GM21576 (cell line): ENCODE measurements at regions not wholly inside any gene's neighbourhood (a gene's known extent, or its start where the extent isn't known, plus 50 kb on each side); places are given as distances from the start of the nearest gene placed in this dataset.

ENCODE experiments used
- ATAC-seq: cut with Tn5 transposase; IDR thresholded peaks from one replicate; pipeline ENCODE4 v1.9.1; 2021; ENCODE audit warnings: mild to moderate bottlenecking, moderate library complexity; ENCODE audit not compliant: unreplicated experiment

DNA sequence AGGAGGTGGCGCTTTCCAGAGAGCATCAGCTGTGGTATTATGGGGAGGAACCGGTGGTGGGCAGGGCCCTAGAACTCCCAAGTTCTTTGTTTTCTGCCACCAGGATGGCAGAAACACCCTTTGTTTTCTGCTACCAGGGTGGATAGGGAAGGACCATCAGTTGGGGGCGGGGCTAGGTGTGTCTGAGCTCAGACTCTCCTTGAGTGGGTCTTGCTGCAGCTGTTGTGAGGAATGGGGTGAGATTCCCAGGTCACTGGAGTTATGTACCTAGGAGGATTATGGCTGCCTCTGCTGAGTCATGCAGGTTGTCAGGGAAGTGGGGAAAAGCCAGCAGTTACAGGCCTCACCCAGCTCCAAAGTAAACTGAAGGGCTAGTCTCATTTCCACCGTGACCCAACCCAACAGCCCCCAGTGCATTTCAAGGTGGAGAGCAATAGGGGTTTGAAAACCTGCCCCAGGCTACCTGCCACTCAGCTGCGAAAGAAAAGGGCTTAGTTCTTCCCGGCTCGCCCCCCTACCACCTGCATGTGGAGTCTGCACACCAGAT, 167.8 kb upstream of the FAM241A start:
- no peak for ATAC-seq

DNA sequence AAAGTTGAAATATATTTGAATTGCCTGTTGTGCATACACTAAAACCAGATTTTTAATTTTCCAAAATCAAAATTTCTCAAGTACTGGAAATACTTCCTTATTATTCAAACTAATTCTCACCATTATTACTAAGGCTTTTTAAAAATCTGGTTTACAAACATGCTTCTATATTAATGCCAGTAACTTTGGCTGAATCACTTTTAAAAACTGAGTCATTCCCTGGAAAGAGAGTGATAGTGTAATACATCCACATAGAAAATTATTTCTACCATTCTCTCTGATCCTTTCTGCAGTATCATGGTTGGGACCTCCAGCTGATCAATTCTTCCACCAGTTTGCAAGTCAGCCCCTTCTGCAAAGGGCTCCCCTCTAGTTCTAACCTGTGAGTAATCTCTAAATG, 165.3 kb upstream of the FAM241A start:
- no peak for ATAC-seq

DNA sequence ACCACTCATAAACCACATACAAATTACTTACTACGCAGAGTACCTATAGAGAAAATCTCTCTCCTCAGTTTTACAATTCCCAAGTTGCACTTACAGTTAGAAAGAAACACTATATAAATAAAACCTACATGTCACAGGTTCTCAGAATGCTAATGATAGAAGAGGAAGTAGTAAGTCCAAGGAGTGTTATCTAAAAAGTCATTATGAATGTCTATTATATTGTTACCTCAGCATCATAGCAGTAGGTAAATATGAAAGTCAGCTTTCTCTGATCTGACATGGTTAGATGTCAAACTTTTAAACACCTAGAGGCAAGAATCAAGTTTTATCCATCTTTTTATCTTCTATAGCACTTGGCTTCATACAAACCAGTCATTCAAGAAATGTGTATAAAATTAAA, 163.2 kb upstream of the FAM241A start:
- no peak for ATAC-seq

DNA sequence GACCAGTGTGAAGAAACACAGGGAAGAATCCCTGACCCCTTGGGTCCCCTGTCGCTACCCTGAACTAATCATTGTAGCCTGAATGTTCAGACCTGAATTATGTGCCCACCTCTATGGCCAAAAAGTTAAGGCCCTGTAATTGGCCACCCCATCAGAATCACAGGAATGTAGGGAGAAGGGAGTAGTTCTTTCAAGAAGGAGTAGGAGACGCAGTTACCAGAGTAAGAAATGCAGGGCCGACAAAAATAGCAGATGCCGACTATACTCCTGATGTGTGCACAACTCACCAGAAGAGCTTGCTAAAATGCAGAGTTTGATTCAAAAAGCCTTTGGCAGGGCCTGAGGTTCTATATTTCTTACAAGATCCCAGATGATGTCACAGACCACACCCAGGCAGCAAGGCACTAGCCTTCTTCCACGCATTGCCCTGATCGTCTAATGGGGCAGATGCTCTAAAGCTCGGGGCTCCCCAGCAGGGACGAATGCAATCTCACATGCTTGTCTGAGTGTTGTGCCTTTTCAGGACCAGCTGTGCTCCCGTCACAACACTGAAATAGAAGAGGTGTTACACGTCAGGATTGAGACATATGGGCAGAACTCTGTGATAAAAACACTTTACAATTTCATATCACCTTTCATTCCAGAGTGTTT, 161.0 kb upstream of the FAM241A start:
- no peak for ATAC-seq

DNA sequence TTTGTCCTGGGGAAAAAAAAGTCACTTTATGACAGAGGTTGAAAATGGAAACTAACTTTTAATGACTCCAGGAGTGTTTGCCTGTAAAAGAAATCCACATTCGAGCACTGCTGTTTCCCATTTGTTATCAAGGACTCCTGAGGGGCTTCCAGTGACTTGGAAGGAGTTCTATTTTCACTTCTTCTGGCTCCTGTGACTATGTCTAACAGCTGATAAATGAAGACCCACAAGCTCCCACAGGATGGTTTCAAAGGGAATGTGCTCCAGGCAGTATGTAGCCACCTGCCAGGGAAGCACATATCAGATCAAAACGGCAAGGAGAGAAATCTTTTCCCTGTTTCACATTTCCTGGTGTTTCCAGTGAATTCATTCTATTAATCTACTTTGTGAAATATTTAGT, 159.8 kb upstream of the FAM241A start:
- no peak for ATAC-seq

DNA sequence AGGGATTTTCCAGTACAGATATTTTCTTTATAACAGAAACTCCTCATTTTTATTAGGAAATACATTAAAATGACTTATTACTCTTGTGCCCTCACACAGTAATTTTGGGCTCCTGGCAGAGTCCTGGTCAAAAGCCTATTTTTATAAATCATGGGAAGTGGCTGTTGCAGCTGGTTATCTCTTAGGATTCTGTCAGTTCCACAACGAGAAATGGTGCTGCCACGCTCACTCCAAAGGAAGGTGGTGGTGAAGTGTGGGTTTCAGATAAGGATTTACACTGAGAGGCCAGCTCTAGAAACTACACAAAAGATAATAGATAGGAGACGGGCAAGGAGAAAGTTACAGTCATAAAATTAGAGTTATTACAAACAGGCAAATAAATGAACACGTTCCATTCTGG, 159.2 kb upstream of the FAM241A start:
- no peak for ATAC-seq

DNA sequence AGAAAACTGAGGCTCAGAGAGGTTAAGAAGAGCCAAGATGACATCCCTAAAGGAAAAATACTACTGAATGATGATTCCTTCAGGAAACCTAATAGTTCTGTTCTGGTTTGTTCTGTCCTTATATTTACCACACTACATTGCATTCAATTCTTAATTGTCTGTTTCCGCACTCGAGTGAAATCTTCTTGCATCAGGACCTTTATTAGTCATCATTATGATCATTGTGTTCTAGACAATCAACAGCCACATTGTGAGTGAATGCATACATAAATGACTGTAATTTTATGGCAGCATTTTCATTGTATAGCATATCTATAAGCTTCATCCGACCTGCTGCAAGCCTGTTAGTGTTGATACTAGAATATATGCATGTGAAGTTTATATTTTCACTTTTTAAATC, 156.7 kb upstream of the FAM241A start:
- no peak for ATAC-seq

DNA sequence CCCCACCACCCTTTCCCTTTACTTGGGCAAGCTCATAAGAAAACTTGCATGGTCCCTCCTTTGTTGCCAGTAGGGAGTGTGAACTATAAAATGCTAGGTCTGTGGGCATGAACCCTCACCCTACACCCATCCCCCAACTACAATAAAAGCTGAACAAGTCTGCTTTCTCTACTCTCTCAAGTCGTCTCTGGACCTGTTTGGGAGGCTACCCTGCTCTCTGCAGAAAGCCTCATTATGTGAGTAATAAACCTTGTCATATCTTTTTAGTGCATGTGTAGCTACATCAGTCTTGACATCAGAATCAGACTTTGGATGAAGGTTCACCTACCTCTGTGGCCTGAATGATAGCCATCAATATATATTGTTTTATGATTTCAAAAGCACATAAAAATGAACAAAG, 155.4 kb upstream of the FAM241A start:
- no peak for ATAC-seq

DNA sequence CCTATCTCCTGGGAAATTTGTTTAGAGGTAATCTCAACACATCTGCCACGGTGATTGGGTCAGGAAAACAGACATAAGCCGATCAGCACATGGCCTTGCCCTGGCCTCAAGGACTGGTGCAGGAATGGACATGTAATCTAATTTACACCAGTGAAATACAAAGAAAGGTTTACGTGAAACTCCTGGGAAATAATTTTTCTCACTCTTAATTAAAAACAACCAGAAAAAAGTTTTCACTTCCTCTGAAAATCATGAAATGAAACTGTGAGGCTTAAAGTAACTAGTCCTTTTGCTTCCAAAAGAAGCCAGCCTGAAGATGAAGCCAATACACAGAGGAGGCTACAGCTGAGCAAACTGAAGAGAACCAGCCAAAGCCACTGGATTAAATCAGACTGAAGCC, 154.1 kb upstream of the FAM241A start:
- peak; percentile 97 for ATAC-seq

DNA sequence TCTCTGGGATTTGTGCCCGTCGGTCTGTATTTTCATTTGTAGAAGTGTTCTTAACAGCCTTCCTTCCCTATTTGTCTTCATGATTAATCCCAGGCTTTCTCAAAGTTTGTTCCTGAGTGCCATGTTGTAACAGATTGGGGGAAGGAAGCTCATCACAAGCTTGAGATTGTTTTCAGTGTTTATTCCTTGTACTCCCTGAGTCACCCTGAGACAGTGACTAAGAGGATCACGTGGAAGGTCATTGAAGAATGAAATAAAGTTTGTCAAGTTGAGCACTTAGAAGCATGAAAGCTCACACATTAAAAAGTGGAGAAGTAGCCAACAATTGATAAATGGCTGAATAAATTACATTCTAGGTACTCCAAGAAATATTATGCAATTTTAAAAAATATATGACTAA, 153.5 kb upstream of the FAM241A start:
- no peak for ATAC-seq

DNA sequence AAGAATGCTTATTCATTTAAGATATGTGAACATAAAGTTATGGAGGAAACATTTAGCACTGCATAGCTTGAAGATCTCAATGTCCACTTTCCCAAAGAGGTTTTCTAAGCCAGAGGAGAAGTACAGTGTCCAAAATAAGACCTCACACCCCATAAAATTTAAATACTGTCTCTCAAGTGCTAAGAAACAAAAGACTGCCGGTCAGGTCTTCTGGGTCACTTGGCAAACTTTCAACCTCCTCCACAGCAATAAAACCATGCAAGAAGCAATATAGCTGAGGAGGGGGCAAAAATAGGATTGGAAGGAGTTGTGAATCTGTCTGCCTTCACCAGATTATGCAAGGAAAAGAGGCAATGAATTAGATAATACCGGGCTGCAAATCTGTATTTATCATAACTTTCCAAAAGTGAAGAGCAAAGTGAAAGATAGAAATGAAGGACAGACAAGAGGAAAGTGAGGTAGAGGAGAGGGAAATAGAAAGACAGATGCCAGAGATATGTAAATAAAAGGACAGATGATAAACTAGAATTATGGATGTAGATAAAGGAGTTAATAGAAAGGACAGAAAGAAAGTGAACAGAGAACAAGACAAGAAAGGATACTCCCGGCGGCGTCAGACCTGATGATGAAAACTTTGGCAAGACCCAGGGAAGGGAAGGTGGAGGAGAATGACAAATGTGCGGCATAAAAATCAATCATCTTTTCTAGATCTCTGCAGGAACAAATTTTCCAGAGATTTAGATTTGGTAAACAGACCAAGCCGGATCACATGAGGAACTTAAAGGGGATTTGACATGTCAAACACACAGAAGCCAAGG, 152.7 kb upstream of the FAM241A start:
- ATAC-seq: no peak

DNA sequence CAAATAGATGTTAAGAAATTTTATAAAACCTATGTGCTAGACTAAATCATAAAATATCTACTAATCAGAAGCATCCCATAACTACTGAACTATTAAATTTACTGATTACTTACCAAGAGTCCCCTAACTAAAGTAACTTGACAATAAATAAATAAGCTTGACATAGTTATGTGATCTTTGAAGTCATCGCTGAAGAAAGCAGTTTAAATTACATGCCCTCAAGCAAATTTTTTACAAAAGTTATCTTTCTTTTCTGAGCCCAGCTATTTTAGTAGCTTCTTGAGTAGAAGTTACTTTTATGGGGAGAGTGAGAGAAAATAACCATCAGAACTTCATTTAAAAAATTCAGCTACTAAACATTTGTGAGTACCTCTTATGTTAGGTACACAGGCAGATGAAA, 150.9 kb upstream of the FAM241A start:
- no peak for ATAC-seq

DNA sequence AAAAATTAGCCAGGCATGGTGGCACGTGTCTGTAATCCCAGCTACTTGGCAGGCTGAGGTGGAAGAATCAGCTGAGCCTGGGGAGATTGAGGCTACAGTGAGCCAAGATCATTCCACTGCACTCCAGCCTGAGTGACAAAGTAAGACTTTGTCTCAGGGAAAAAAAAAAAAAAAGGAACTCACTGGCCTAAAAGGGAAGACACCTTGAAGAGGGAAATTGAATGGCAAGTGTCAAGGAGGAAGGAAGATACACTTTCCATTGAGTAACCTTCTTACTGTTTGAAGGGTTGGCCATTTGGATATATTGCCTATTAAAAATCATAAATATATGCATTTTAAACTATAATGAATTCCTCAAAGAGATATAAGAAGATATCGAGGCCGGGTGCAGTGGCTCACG, 147.5 kb upstream of the FAM241A start:
- no peak for ATAC-seq

DNA sequence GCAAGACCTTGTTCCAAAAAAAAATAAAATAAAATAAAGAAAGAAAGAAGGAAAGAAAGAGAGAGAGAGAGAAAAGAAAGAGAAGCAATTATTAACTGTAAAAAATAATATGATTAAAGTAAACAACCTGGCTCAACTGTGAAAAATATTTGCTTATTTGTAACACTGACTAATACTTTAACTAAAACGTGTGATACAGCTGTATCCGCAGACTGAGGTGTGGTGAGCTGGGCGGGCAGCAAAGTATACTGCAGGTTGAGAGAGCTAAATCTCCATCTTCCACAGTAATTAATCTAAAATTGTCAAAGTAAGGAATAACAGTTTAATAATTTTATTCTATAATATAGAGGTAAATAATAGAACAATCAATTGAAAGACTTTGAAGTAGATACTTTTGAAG, 145.5 kb upstream of the FAM241A start:
- ATAC-seq: no peak

DNA sequence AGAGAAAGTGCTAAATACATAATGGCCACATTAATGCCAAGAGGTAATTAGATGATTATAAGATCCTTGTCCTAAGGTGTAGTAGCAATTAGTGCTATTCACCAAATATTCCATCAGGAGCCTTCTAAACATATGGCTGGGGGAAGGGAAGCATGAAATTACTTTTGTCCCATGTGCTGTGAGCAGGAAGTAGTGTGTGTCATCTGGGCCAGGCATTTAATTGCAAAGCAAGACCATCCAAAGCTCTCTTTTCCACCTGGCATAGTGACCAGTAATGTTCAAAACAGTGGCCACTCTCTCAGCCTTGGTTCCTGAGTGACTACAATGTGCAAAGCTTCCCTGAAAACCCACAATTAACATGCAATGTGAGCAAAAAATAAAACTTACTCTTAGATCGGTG, 144.2 kb upstream of the FAM241A start:
- ATAC-seq: no peak

DNA sequence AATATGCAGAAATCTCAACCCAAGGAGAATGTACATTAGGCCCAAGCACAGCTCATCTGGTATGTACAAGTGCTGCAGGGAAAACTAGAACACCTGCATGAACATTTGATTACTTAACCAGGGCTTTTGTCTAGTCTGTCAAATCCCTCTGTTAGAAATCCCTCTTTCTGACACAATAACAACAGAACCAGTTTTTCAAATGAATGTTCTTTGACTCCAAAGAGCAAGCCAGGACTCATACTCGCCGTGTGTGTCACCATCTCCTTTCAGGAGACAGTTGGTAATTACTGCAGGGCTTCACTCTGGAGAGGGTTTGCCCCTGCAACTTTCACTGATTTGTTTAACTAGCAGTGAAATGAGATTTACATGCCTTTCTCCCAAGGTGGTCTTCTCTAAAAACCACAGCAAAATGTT, 143.0 kb upstream of the FAM241A start:
- ATAC-seq: no peak

DNA sequence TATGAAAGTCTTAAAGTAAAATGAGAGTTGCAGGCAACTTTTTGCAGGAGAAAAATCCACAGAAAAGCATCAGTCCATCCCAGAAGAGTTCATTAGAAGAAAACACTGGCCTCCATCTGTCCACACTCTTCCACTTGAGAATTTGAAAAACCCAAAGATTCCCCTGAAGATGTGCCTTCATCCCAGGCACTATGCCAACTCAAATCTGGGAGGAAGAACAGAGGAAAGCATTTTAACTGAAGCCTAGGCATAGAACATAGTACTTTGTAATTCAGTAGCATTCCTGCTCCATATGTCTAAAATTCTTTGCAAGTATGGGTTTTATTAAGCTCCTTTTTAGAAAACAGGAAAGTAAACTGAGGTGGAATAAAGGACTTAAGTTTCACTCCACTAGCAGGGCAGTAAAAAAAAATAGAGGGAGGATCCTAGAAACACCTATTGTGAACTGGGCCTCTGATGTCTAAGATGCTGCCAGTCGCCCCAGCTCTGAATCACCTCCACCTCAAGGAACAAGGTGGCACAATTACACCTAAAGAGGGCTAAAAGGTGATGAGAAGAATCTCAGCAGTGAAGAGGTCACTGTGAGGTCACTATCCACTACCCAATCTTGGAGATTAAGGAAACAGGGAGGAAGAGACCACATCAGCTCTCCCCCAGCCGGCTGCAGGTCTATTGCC, 141.9 kb upstream of the FAM241A start:
- no peak for ATAC-seq

DNA sequence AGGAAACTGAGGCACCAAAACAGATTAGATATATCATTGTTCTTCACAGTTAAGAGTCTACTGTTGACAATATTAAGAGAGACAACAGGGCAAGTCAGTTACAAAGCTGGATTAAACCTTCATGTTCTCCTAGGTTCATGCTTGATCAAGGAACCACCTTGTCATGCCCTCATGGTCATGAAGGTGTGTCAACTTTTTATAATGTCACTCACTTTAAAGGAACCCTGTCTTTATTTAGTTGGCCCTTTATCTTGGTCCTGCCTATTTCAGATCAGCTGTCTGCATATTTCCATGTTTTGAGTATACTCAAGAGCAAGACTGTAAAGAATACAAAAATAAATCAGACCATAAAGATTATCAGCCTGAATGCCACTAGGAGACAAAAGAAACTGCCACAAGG, 140.2 kb upstream of the FAM241A start:
- no peak for ATAC-seq

DNA sequence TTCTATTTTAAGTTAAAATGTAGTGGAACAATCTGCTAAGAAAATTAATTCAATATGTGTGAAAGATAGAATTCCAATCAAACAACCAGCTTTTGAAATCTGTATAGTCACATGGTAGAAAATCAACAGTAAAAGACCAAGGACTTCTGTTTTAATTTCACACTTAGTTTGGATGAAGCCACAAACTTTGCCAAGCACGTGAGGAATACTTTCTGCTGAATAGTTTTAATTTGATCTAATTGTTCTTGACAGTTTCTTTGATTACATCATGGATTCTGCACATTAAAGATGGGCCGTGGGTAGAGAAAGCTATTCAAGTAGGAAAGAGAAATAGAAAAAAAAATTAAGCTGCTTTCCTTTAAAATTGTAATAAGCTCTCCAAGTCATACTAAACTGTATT, 137.9 kb upstream of the FAM241A start:
- no peak for ATAC-seq

DNA sequence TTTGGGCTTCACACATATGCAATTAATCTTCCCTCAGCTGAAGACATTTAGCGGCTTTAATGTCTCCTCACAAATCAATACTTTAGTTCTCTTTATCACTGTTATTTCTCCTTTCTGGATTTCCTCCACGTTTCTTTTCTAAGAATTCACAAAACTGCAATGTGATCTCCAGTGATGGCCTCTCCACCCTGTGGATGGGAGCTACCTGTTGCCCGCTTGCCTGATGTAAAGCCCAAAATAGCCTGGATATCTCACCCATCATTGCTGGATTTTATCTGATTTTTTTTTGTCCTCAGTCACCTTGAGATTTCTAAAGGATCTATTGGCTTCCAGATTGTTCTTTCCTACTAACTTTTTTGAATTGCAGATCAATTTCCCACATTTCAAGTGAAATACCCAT, 129.3 kb upstream of the FAM241A start:
- no peak for ATAC-seq

DNA sequence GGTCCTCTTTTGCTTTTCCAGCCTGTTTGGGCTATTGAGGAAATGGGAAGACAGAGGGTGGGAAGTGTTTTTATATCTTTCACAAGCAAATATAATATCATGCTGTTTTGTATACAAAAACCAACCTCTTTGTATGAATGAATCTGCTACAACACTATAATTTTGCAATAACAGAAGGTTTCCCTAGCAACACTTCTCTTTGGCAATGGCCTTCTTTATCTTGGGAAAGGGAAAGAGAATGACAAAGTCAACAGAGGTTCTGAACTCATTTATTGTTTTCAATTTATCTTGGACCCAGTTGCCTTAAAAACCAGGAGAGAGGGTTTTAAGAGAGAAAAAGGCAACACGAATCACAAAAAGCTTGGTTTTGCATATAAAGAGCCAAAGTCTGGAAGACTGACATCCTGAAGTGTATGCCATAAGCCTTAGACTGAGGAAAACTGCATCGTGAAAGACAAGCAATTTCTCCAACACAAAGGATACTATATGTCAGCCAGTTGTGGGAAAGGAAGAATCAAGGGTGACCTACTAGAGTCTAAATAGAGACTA, 121.8 kb upstream of the FAM241A start:
- ATAC-seq: no peak

DNA sequence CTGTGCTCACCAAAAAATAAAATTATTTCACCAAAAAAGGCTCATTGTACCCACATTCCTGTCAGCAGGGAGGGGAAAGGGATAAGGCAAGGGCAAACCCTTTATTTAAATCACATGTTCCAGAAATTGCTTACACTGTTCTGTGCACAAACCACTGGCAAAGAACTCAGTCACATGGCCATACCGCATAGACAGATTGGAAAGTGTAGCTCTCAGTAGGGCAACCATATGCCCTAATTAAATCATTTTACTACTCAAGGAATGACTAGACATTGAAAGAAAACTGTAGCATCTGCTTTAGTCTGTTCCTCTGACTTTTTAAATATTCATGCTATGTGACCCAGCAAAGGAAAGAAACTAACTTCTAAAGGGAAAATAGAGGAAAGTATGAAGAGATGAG, 119.2 kb upstream of the FAM241A start:
- ATAC-seq: no peak
